ENCODE measurements at regions not wholly inside any gene's neighbourhood (a gene's known extent, or its start where the extent isn't known, plus 50 kb on each side); places are given as distances from the start of the nearest gene placed in this dataset.

DNA sequence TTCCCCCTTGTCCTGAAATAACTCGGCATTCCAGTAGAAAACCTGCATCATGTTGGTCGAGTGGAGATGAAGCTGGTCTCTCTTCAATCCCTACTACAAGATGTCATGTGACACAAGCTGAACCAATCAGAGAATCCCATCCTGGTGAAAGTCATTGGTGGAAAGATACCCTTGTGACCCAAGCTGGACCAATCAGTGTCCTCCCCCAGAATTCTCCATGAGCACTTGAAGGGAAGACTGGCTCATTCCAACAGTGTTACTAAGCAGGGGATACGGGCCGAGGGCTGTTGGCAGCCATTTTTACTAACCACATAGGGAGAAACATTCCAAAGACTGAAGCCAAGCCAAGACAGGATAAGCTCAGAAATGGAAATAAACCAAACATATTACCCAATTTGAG, 298.3 kb downstream of the ICOS start:
- no peaks in the 10 kb centered on the region for H3K27me3 ChIP-seq (ENCODE audit: control insufficient read depth, low read length)
- no peaks in the 10 kb centered on the region for H3K79me2 ChIP-seq (ENCODE audit: control insufficient read depth, low read length)
- no peak overlapping the region for H3K4me3 ChIP-seq (ENCODE audit: low read length)
- no peak overlapping the region for H3K4me2 ChIP-seq (ENCODE audit: low read length)
- TF ChIP-seq EZH2phosphoT487 (IDR thresholded peaks at IDR 0.05; ENCODE audit: borderline replicate concordance, low read length): no peak
- TF ChIP-seq, protein P1, sequence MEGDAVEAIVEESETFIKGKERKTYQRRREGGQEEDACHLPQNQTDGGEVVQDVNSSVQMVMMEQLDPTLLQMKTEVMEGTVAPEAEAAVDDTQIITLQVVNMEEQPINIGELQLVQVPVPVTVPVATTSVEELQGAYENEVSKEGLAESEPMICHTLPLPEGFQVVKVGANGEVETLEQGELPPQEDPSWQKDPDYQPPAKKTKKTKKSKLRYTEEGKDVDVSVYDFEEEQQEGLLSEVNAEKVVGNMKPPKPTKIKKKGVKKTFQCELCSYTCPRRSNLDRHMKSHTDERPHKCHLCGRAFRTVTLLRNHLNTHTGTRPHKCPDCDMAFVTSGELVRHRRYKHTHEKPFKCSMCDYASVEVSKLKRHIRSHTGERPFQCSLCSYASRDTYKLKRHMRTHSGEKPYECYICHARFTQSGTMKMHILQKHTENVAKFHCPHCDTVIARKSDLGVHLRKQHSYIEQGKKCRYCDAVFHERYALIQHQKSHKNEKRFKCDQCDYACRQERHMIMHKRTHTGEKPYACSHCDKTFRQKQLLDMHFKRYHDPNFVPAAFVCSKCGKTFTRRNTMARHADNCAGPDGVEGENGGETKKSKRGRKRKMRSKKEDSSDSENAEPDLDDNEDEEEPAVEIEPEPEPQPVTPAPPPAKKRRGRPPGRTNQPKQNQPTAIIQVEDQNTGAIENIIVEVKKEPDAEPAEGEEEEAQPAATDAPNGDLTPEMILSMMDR (IDR thresholded peaks at IDR 0.05; ENCODE audit: low read depth, low read length, poor library complexity, severe bottlenecking): no peak
- H3K4me1 ChIP-seq (ENCODE audit: control insufficient read depth, low read length): no peaks in the 10 kb centered on the region
- H4K20me1 ChIP-seq (ENCODE audit: control insufficient read depth, insufficient read depth, low read depth, low read length): no peaks in the 10 kb centered on the region
- peaks cover 7% of the 10 kb centered on the region; the same call in 1 of the 2 replicates for H3K9me3 ChIP-seq (ENCODE audit: control insufficient read depth, insufficient read depth, low read length)
- no peak overlapping the region for H3K27ac ChIP-seq (ENCODE audit: low read depth, low read length)
- no peaks in the 10 kb centered on the region for H3K36me3 ChIP-seq (ENCODE audit: control insufficient read depth, low read length)
- no peaks in the 10 kb centered on the region for H3F3A ChIP-seq (ENCODE audit: control insufficient read depth, insufficient read depth)
- no peaks in the 10 kb centered on the region for H3K9me2 ChIP-seq (replicated peaks; ENCODE audit: control insufficient read depth, low read length)

DNA sequence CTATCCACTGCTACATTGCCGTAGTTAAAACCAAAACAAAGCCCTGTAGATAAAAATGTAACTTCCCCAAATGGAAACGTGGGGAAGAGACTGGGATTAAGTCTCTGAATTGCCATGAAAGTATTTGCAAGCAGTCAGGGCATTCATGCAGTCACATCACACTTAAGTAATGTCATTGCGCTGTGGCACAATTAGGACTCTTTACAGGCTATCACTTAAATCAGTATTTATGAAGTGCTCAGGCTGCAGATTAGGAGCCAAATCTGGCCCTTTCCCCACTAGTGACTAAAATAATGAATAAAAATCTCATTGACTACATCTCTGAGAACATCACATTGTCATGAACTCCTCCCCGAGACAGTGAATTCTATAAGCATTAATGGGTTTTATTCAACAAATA, 300.9 kb downstream of the ICOS start:
- H3F3A ChIP-seq (ENCODE audit: control insufficient read depth, insufficient read depth): no peaks in the 10 kb centered on the region
- no peaks in the 10 kb centered on the region for H3K36me3 ChIP-seq (ENCODE audit: control insufficient read depth, low read length)
- H3K4me3 ChIP-seq (ENCODE audit: low read length): no peak overlapping the region
- H4K20me1 ChIP-seq (ENCODE audit: control insufficient read depth, insufficient read depth, low read depth, low read length): no peaks in the 10 kb centered on the region
- H3K4me2 ChIP-seq (ENCODE audit: low read length): no peak overlapping the region
- no peaks in the 10 kb centered on the region for H3K79me2 ChIP-seq (ENCODE audit: control insufficient read depth, low read length)
- H3K9me2 ChIP-seq (replicated peaks; ENCODE audit: control insufficient read depth, low read length): no peaks in the 10 kb centered on the region
- H3K4me1 ChIP-seq (ENCODE audit: control insufficient read depth, low read length): no peaks in the 10 kb centered on the region
- no peak for TF ChIP-seq EZH2phosphoT487 (IDR thresholded peaks at IDR 0.05; ENCODE audit: borderline replicate concordance, low read length)
- TF ChIP-seq, protein P1 (IDR thresholded peaks at IDR 0.05; ENCODE audit: low read depth, low read length, poor library complexity, severe bottlenecking): no peak
- H3K9me3 ChIP-seq (ENCODE audit: control insufficient read depth, insufficient read depth, low read length): peaks cover 7% of the 10 kb centered on the region; the same call in 1 of the 2 replicates
- H3K27ac ChIP-seq (ENCODE audit: low read depth, low read length): no peak overlapping the region
- H3K27me3 ChIP-seq (ENCODE audit: control insufficient read depth, low read length): no peaks in the 10 kb centered on the region

DNA sequence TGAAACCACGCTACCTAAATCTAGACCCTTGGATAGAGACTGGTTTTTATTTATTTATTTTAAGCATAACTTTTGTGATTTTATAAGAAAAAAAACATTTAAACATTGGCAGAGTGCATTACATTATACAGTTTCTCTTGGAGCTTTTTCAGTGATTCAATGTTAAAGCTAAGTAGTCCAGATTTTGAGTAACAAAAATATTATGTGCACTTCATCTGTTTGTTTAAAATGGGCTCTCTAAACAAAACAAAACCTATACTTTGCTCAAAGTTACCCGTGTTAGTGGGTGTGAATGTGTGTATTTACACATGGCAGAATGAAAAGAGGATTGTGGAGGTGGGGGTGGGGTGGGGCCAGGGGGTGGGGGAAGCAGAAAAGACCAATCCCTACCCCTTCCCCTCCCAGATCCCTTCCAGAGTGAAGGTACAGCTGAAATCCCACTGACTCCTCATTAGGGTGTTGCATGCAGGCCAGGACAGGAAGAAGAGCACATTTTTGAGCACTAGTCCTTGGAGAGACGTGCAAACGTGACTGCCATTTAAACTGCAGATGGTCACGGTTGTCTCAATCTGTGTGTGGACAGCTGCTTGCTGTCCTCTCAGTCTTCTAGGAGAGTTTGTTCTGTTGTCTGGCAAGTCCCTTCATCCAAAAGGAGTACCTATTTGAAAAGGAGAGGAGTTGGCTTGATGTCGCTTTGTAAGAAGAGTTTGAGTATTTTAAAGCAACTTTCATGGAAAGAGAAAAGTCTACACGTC, 303.0 kb downstream of the ICOS start:
- no peaks in the 10 kb centered on the region for H4K20me1 ChIP-seq (ENCODE audit: control insufficient read depth, insufficient read depth, low read depth, low read length)
- no peaks in the 10 kb centered on the region for H3K9me2 ChIP-seq (replicated peaks; ENCODE audit: control insufficient read depth, low read length)
- TF ChIP-seq, protein P1 (IDR thresholded peaks at IDR 0.05; ENCODE audit: low read depth, low read length, poor library complexity, severe bottlenecking): no peak
- H3K4me3 ChIP-seq (ENCODE audit: low read length): no peak overlapping the region
- H3F3A ChIP-seq (ENCODE audit: control insufficient read depth, insufficient read depth): no peaks in the 10 kb centered on the region
- no peaks in the 10 kb centered on the region for H3K36me3 ChIP-seq (ENCODE audit: control insufficient read depth, low read length)
- H3K27me3 ChIP-seq (ENCODE audit: control insufficient read depth, low read length): no peaks in the 10 kb centered on the region
- H3K79me2 ChIP-seq (ENCODE audit: control insufficient read depth, low read length): no peaks in the 10 kb centered on the region
- H3K27ac ChIP-seq (ENCODE audit: low read depth, low read length): no peak overlapping the region
- no peaks in the 10 kb centered on the region for H3K4me1 ChIP-seq (ENCODE audit: control insufficient read depth, low read length)
- no peak overlapping the region for H3K4me2 ChIP-seq (ENCODE audit: low read length)
- peaks cover 6% of the 10 kb centered on the region; the same call in 1 of the 2 replicates for H3K9me3 ChIP-seq (ENCODE audit: control insufficient read depth, insufficient read depth, low read length)

Data from DOHH2 (cell line).